ENCODE measurements at regions not wholly inside any gene's neighbourhood (a gene's known extent, or its start where the extent isn't known, plus 50 kb on each side); places are given as distances from the start of the nearest gene placed in this dataset.

- no peak for TF ChIP-seq CTCF (IDR thresholded peaks at IDR 0.05)
- intact Hi-C loops (cut with DNase I; ENCODE audit: low total_unique reads), result no loop called here
- H3K4me1 ChIP-seq, result no peaks in the 10 kb centered on the region
- no peaks in the 10 kb centered on the region for H3K9me3 ChIP-seq
- H3K36me3 ChIP-seq, result no peaks in the 10 kb centered on the region
- DNase-seq, result no peak
- no peak overlapping the region for H3K27ac ChIP-seq
- H3K4me3 ChIP-seq, result no peak overlapping the region
- peaks cover 0 to 2% of the 10 kb centered on the region in 2 donors for H3K27me3 ChIP-seq
Observed at GRCh38 chr5:174252121-174252520, 206.6 kb downstream of the NSG2 start.

- Histone ChIP-seq H3K27me3 (peaks cover 0 to 3% of the 10 kb centered on the region in 2 donors), H3K4me3 (no peak overlapping the region), H3K9me3 (no peaks in the 10 kb centered on the region), H3K27ac (no peak overlapping the region), H3K4me1 (no peaks in the 10 kb centered on the region), H3K36me3 (no peaks in the 10 kb centered on the region)
- no peak for DNase-seq
- no peak for TF ChIP-seq CTCF (IDR thresholded peaks at IDR 0.05)
- intact Hi-C loops (cut with DNase I; ENCODE audit: low total_unique reads), result no loop called here
Observed at GRCh38 chr5:174259696-174260420, 214.4 kb downstream of the NSG2 start.

- Histone ChIP-seq H3K27ac (no peak overlapping the region), H3K4me3 (no peak overlapping the region), H3K9me3 (peaks cover 0 to 6% (median 0%) of the 10 kb centered on the region in 3 donors), H3K27me3 (no peaks in the 10 kb centered on the region), H3K36me3 (no peaks in the 10 kb centered on the region), H3K4me1 (no peaks in the 10 kb centered on the region)
- TF ChIP-seq CTCF (IDR thresholded peaks at IDR 0.05), result no peak
- intact Hi-C loops (cut with DNase I; ENCODE audit: low total_unique reads), result loop anchor here (5.0 kb wide), 1 partner anchor 1411 kb away; no protein-coding TSS in a partner anchor
- no peak for DNase-seq
Observed at GRCh38 chr5:174271316-174271715, 225.8 kb downstream of the NSG2 start.

GRCh38 chr5:174272671-174273070 lies 227.2 kb downstream of the NSG2 start:
- H3K4me1 ChIP-seq, result no peaks in the 10 kb centered on the region
- H3K27me3 ChIP-seq, result no peaks in the 10 kb centered on the region
- no peaks in the 10 kb centered on the region for H3K36me3 ChIP-seq
- H3K9me3 ChIP-seq, result peaks cover 0 to 6% (median 0%) of the 10 kb centered on the region in 3 donors
- H3K27ac ChIP-seq, result no peak overlapping the region
- intact Hi-C loops (cut with DNase I; ENCODE audit: low total_unique reads), result loop anchor here (5.0 kb wide), 1 partner anchor 1410 kb away; no protein-coding TSS in a partner anchor
- DNase-seq, result no peak
- no peak overlapping the region for H3K4me3 ChIP-seq
- TF ChIP-seq CTCF (IDR thresholded peaks at IDR 0.05), result no peak

- no peak overlapping the region for H3K4me3 ChIP-seq
- H3K36me3 ChIP-seq, result no peaks in the 10 kb centered on the region
- DNase-seq, result no peak
- H3K4me1 ChIP-seq, result no peaks in the 10 kb centered on the region
- no peak overlapping the region for H3K27ac ChIP-seq
- no peak for TF ChIP-seq CTCF (IDR thresholded peaks at IDR 0.05)
- H3K27me3 ChIP-seq, result no peaks in the 10 kb centered on the region
- peaks cover 0 to 6% (median 0%) of the 10 kb centered on the region in 3 donors for H3K9me3 ChIP-seq
- intact Hi-C loops (cut with DNase I; ENCODE audit: low total_unique reads), result loop anchor here (5.0 kb wide), 1 partner anchor 1409 kb away; no protein-coding TSS in a partner anchor
Observed at GRCh38 chr5:174273325-174273724, 227.8 kb downstream of the NSG2 start.
